HG02981 (cell line): ENCODE measurements at regions not wholly inside any gene's neighbourhood (a gene's known extent, or its start where the extent isn't known, plus 50 kb on each side); places are given as distances from the start of the nearest gene placed in this dataset.

Experiments used
- ATAC-seq: cut with Tn5 transposase; IDR thresholded peaks from one replicate; pipeline ENCODE4 v1.9.1; 2021; ENCODE audit warnings: mild to moderate bottlenecking, moderate library complexity; ENCODE audit not compliant: unreplicated experiment

GRCh38 chr22:48661984-48662383 is 1165.7 kb downstream of the BRD1 start:
- ATAC-seq = no peak

- no peak for ATAC-seq
These were observed 1166.6 kb downstream of the BRD1 start for GRCh38 chr22:48660790-48661740.

- no peak for ATAC-seq
These were observed 1167.4 kb downstream of the BRD1 start for GRCh38 chr22:48660104-48660789.

- no peak for ATAC-seq
These were observed 1168.2 kb downstream of the BRD1 start for GRCh38 chr22:48659404-48659996.

GRCh38 chr22:48658871-48659270 is 1168.8 kb downstream of the BRD1 start:
- ATAC-seq = no peak

- ATAC-seq = no peak
These were observed 1169.4 kb downstream of the BRD1 start for GRCh38 chr22:48658246-48658645.

GRCh38 chr22:48654492-48654891 is 1173.2 kb downstream of the BRD1 start:
- no peak for ATAC-seq

GRCh38 chr22:48653929-48654328 is 1173.7 kb downstream of the BRD1 start:
- ATAC-seq = no peak

- no peak for ATAC-seq
These were observed 1174.4 kb downstream of the BRD1 start for GRCh38 chr22:48653306-48653705.

- no peak for ATAC-seq
These were observed 1174.9 kb downstream of the BRD1 start for GRCh38 chr22:48652796-48653195.

- no peak for ATAC-seq
These were observed 1175.6 kb downstream of the BRD1 start for GRCh38 chr22:48651981-48652538.

GRCh38 chr22:48651036-48651890 is 1176.4 kb downstream of the BRD1 start:
- no peak for ATAC-seq

- ATAC-seq = no peak
These were observed 1177.2 kb downstream of the BRD1 start for GRCh38 chr22:48650323-48651035.

- ATAC-seq = no peak
These were observed 1178.2 kb downstream of the BRD1 start for GRCh38 chr22:48649466-48649865.

- ATAC-seq = no peak
These were observed 1178.6 kb downstream of the BRD1 start for GRCh38 chr22:48649031-48649430.

GRCh38 chr22:48647606-48648515 is 1179.8 kb downstream of the BRD1 start:
- ATAC-seq = no peak

GRCh38 chr22:48647051-48647450 is 1180.6 kb downstream of the BRD1 start:
- ATAC-seq = no peak

GRCh38 chr22:48646216-48646925 is 1181.3 kb downstream of the BRD1 start:
- ATAC-seq = no peak
